ENCODE measurements at regions not wholly inside any gene's neighbourhood (a gene's known extent, or its start where the extent isn't known, plus 50 kb on each side); places are given as distances from the start of the nearest gene placed in this dataset.

DNA sequence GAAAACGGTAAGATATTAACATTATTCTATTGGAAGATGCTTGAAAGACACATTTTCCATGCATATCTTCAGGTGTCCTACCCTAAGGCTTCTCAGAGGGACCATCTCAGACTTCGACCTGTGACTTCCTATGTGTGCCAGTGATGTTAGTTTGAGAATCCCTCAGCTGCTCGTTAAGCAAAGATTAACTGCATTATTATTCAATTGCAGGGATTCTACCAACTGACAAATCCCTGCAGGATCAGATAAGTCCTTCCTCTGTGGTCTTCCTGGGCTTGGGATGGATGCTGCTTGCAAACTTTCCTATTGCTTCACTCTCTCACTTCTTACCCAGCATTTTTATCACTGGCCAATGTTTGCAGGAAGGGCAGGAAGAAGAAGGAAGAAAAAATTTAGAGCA, 83.0 kb upstream of the PPARGC1A start:
- TF ChIP-seq, protein P1, sequence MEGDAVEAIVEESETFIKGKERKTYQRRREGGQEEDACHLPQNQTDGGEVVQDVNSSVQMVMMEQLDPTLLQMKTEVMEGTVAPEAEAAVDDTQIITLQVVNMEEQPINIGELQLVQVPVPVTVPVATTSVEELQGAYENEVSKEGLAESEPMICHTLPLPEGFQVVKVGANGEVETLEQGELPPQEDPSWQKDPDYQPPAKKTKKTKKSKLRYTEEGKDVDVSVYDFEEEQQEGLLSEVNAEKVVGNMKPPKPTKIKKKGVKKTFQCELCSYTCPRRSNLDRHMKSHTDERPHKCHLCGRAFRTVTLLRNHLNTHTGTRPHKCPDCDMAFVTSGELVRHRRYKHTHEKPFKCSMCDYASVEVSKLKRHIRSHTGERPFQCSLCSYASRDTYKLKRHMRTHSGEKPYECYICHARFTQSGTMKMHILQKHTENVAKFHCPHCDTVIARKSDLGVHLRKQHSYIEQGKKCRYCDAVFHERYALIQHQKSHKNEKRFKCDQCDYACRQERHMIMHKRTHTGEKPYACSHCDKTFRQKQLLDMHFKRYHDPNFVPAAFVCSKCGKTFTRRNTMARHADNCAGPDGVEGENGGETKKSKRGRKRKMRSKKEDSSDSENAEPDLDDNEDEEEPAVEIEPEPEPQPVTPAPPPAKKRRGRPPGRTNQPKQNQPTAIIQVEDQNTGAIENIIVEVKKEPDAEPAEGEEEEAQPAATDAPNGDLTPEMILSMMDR (IDR thresholded peaks at IDR 0.05; ENCODE audit: insufficient read depth, low read length) = no peak
- TF ChIP-seq POLR2AphosphoS5 (IDR thresholded peaks at IDR 0.05; ENCODE audit: low read depth) = no peak
- no peak for TF ChIP-seq GABPA (IDR thresholded peaks at IDR 0.05; ENCODE audit: low read depth)
- TF ChIP-seq, protein P2, sequence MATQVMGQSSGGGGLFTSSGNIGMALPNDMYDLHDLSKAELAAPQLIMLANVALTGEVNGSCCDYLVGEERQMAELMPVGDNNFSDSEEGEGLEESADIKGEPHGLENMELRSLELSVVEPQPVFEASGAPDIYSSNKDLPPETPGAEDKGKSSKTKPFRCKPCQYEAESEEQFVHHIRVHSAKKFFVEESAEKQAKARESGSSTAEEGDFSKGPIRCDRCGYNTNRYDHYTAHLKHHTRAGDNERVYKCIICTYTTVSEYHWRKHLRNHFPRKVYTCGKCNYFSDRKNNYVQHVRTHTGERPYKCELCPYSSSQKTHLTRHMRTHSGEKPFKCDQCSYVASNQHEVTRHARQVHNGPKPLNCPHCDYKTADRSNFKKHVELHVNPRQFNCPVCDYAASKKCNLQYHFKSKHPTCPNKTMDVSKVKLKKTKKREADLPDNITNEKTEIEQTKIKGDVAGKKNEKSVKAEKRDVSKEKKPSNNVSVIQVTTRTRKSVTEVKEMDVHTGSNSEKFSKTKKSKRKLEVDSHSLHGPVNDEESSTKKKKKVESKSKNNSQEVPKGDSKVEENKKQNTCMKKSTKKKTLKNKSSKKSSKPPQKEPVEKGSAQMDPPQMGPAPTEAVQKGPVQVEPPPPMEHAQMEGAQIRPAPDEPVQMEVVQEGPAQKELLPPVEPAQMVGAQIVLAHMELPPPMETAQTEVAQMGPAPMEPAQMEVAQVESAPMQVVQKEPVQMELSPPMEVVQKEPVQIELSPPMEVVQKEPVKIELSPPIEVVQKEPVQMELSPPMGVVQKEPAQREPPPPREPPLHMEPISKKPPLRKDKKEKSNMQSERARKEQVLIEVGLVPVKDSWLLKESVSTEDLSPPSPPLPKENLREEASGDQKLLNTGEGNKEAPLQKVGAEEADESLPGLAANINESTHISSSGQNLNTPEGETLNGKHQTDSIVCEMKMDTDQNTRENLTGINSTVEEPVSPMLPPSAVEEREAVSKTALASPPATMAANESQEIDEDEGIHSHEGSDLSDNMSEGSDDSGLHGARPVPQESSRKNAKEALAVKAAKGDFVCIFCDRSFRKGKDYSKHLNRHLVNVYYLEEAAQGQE (IDR thresholded peaks at IDR 0.05; ENCODE audit: insufficient replicate concordance, low read depth) = no peak

Data from HL-60 (cell line).